ENCODE measurements at regions not wholly inside any gene's neighbourhood (a gene's known extent, or its start where the extent isn't known, plus 50 kb on each side); places are given as distances from the start of the nearest gene placed in this dataset.
A peak's percentile ranks its signal among the peaks of the same experiment; 100 is the strongest.

DNA sequence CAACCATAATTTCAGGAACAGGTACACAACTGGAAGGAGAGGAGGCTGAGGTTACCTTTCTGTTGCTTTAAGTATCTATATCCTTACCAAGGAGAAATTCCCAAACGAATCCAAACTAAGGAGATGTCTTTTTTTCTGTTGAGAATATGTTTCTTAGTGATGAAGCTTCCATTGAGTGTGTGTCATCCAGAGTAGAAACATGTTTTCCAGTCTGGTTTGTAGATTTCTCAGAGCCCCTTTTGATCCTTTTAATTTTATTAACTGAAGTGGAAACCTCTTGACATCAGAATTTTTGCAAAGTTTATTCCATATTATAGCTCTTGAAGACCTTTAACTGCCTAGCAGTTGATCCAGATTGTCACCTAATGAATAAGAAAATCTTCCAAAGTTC, 207.1 kb upstream of the FERD3L start:
- Mint-ChIP-seq H3K36me3 (ENCODE audit: low read depth, unreplicated experiment) (peaks cover 2% of the 10 kb centered on the region), H3K4me1 (ENCODE audit: low read depth, unreplicated experiment) (peaks cover 23% of the 10 kb centered on the region), H3K9me3 (ENCODE audit: unreplicated experiment) (no peaks in the 10 kb centered on the region), H3K4me3 (ENCODE audit: unreplicated experiment) (no peak overlapping the region), H3K27ac (ENCODE audit: unreplicated experiment) (peak overlapping the region; percentile 84), H3K27me3 (ENCODE audit: low read depth, unreplicated experiment) (no peaks in the 10 kb centered on the region)
- Histone ChIP-seq H3K4me3 (ENCODE audit: insufficient read depth, low read depth, low read length) (no peak overlapping the region), H3K4me1 (ENCODE audit: insufficient read depth, low read length) (no peaks in the 10 kb centered on the region), H3K27ac (ENCODE audit: low read depth, low read length) (no peak overlapping the region), H2AFZ (ENCODE audit: low read depth, low read length) (no peak overlapping the region), H3K4me2 (ENCODE audit: low read length) (no peak overlapping the region), H3K9me3 (ENCODE audit: insufficient read depth, low read depth, low read length) (no peaks in the 10 kb centered on the region), H3K27me3 (ENCODE audit: insufficient read depth, low read length) (no peaks in the 10 kb centered on the region), H3K36me3 (ENCODE audit: insufficient read depth, low read length) (no peaks in the 10 kb centered on the region), H3K79me2 (ENCODE audit: insufficient read depth, low read length) (no peaks in the 10 kb centered on the region), H4K20me1 (ENCODE audit: insufficient read depth, low read length) (no peaks in the 10 kb centered on the region), H3K9ac (ENCODE audit: low read length) (no peak overlapping the region)
- TF ChIP-seq, protein P1, sequence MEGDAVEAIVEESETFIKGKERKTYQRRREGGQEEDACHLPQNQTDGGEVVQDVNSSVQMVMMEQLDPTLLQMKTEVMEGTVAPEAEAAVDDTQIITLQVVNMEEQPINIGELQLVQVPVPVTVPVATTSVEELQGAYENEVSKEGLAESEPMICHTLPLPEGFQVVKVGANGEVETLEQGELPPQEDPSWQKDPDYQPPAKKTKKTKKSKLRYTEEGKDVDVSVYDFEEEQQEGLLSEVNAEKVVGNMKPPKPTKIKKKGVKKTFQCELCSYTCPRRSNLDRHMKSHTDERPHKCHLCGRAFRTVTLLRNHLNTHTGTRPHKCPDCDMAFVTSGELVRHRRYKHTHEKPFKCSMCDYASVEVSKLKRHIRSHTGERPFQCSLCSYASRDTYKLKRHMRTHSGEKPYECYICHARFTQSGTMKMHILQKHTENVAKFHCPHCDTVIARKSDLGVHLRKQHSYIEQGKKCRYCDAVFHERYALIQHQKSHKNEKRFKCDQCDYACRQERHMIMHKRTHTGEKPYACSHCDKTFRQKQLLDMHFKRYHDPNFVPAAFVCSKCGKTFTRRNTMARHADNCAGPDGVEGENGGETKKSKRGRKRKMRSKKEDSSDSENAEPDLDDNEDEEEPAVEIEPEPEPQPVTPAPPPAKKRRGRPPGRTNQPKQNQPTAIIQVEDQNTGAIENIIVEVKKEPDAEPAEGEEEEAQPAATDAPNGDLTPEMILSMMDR (IDR thresholded peaks at IDR 0.05; ENCODE audit: insufficient read depth, low read depth, low read length): no peak
- TF ChIP-seq EZH2 (IDR thresholded peaks at IDR 0.05; ENCODE audit: insufficient read depth, low read length): no peak
- FAIRE-seq (no peak), DNase-seq (ENCODE audit: low read depth) (peak; percentile 54)

DNA sequence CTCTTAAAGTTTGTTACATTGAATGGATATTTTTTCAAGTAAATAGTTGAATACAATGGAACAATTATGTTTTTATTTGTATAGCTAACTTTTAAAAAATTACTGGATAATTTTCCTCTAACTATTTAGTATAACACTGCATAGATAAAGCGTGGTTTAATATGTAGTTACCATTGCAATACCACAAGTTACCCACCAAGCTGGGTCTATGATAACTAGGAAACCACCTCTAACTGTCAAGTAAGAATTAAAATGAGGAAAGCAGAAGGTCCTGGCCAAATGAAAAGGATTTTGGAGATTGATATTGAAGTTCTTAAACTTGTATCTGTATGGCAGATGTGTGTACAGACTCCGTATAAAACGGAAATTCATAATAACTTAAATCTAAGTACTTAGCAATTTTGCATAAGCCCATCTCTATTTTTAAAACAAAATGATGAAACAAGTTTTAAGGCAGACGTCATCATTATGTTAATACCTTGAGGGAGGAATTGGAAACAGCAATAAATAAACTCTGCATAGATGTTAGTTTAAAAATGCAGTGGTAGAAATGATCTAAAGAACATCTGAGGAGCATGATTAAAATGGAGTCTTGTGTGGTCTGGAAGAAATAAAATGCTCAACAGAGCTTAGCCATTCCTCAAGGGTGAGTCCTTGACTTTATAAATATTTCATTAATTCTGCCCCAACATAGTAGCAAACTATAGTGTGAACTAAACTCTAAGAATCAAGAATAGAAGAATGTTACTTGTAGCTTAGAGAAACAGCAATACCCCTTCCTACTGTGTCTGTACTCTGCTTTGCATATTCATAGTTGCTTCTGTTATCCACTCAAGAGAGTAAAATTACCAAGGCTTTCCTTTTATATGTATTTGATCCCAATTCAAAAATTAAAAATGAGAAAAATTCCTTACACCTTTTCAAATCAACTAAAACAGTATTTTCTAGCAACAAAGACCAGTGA, 206.4 kb upstream of the FERD3L start:
- Histone ChIP-seq H3K9ac (ENCODE audit: low read length) (no peak overlapping the region), H3K4me2 (ENCODE audit: low read length) (no peak overlapping the region)
- FAIRE-seq: no peak

More for the DNA sequence above, 206.4 kb upstream of the FERD3L start:
- Mint-ChIP-seq H3K4me3 (ENCODE audit: unreplicated experiment) (no peak overlapping the region), H3K9me3 (ENCODE audit: unreplicated experiment) (no peaks in the 10 kb centered on the region), H3K27ac (ENCODE audit: unreplicated experiment) (peak overlapping the region; percentile 84), H3K4me1 (ENCODE audit: low read depth, unreplicated experiment) (peaks cover 23% of the 10 kb centered on the region), H3K27me3 (ENCODE audit: low read depth, unreplicated experiment) (no peaks in the 10 kb centered on the region), H3K36me3 (ENCODE audit: low read depth, unreplicated experiment) (peaks cover 2% of the 10 kb centered on the region)
- Histone ChIP-seq H2AFZ (ENCODE audit: low read depth, low read length) (no peak overlapping the region), H3K27ac (ENCODE audit: low read depth, low read length) (no peak overlapping the region), H3K36me3 (ENCODE audit: insufficient read depth, low read length) (no peaks in the 10 kb centered on the region), H3K4me3 (ENCODE audit: insufficient read depth, low read depth, low read length) (no peak overlapping the region), H3K4me1 (ENCODE audit: insufficient read depth, low read length) (no peaks in the 10 kb centered on the region), H3K79me2 (ENCODE audit: insufficient read depth, low read length) (no peaks in the 10 kb centered on the region), H4K20me1 (ENCODE audit: insufficient read depth, low read length) (no peaks in the 10 kb centered on the region), H3K27me3 (ENCODE audit: insufficient read depth, low read length) (no peaks in the 10 kb centered on the region), H3K9me3 (ENCODE audit: insufficient read depth, low read depth, low read length) (no peaks in the 10 kb centered on the region)
- TF ChIP-seq, protein P1 (IDR thresholded peaks at IDR 0.05; ENCODE audit: insufficient read depth, low read depth, low read length): no peak
- no peak for TF ChIP-seq EZH2 (IDR thresholded peaks at IDR 0.05; ENCODE audit: insufficient read depth, low read length)
- no peak for DNase-seq (ENCODE audit: low read depth)
